Esophagus (tissue), 2 donors: ENCODE measurements at regions not wholly inside any gene's neighbourhood (a gene's known extent, or its start where the extent isn't known, plus 50 kb on each side); places are given as distances from the start of the nearest gene placed in this dataset.
"Not testable (repeated sequence)": the region's sequence is repeated elsewhere in the genome, so short reads cannot be mapped to it uniquely, and the experiment has no call there.

Source experiments
- H3K27ac ChIP-seq, 2 donors: one replicate each; pipeline ENCODE4 v1.5.1; 2013; ENCODE audit warnings: low read depth in 2 of 2, mild to moderate bottlenecking in 2 of 2, inconsistent platforms in 1 of 2, low read length in 1 of 2, moderate library complexity in 1 of 2
- H3K27me3 ChIP-seq, 2 donors: one replicate each; pipeline ENCODE4 v1.6.1; 2013; ENCODE audit warnings: low read length in 2 of 2, control low read depth in 1 of 2, mild to moderate bottlenecking in 1 of 2; ENCODE audit not compliant: insufficient read depth in 2 of 2, control insufficient read depth in 1 of 2
- H3K36me3 ChIP-seq, 2 donors: one replicate each; pipeline ENCODE4 v1.6.1; 2013; ENCODE audit warnings: low read length in 1 of 2; ENCODE audit not compliant: control insufficient read depth in 2 of 2, insufficient read depth in 2 of 2
- H3K4me1 ChIP-seq, 2 donors: one replicate each; pipeline ENCODE4 v1.6.1; 2013; ENCODE audit warnings: low read length in 1 of 2; ENCODE audit not compliant: control insufficient read depth in 2 of 2, insufficient read depth in 2 of 2
- H3K4me3 ChIP-seq, 2 donors: one replicate each; pipeline ENCODE4 v1.5.1; 2013; ENCODE audit warnings: low read length in 2 of 2, mild to moderate bottlenecking in 2 of 2, low read depth in 1 of 2, moderate library complexity in 1 of 2
- H3K9me3 ChIP-seq, 2 donors: one replicate each; pipeline ENCODE4 v1.6.1; 2013; ENCODE audit warnings: mild to moderate bottlenecking in 2 of 2, low read depth in 1 of 2, low read length in 1 of 2, moderate library complexity in 1 of 2; ENCODE audit not compliant: control insufficient read depth in 2 of 2, insufficient read depth in 1 of 2
- WGBS, 2 donors: extraction: QIAGEN DNeasy Blood & Tissue Kit; methylation state at CpG; one replicate each; pipeline ENCODE4 v1.1.7; 2013; 5-methylcytosine and 5-hydroxymethylcytosine counted together
- donor health status: healthy with polysubstance abuse.
- donor health status: Bipolar disorder and iron deficiency.

DNA sequence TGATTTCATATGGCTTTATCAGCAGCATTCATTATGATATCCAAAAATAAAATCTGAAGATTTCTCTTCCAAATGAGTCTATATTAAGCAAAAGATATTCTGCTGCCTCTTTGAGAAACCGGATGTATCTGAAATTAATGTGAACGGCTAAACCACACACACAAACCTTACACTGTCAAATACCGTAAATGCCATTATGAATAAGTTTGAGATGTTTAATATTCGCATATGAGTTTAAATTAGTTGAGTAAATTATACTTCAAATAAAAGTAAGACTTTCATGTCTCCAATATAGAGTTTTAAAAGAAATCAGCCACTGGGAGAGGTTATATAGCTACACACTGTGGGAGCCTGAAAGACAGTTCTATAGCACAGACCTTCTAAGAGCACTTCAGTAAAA lies 566.6 kb upstream of the CHD1 start:
- WGBS, 2 donors, result 82 to 91% methylated on average over 4 of the region's 4 CpGs
- H3K36me3 ChIP-seq, result not testable (repeated sequence)

DNA sequence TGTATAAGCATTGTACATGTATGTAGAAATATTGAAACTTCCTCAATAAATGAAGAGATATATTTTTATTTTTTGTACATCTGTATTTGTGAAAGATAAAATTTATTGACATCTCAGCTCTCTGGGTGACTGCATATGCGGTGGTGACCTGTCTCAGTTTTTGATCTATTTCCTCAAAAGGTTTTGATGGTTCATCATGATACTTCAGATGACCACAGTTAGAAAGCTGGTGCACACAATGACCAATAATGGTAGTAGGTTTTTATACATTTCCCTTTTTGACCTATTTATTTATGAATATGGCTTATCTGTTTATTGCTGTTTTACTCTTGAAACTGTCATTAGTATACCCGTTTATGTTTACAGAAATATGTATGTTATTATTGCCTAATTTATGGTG lies 549.6 kb upstream of the CHD1 start:
- WGBS, 2 donors, result 74 to 85% methylated on average over 2 of the region's 2 CpGs
- not testable (repeated sequence) for H3K4me3 ChIP-seq

More for the DNA sequence above, 566.6 kb upstream of the CHD1 start:
- H3K27me3 ChIP-seq, H3K4me1 ChIP-seq, H3K4me3 ChIP-seq, H3K9me3 ChIP-seq, H3K27ac ChIP-seq: not testable (repeated sequence)

DNA sequence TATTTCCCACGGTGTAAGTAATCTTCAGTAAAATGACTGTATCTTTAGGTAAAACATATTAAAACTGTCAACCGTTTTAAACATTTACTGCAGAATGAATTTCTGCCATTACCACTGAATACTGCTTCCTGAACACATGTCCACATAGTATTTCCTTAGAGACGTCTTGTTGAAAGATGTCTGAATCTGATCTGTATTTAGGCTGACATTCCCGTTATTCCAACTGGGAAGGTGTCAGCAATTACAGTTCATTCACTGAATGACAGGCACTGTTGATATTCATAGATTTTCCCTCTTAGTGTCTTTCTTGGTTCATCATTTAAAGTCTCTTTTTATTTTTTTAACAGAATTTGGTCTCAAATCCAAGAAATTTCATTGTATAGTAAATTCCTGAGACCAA lies 544.5 kb upstream of the CHD1 start:
- not testable (repeated sequence) for H3K27ac ChIP-seq, H3K4me1 ChIP-seq, H3K9me3 ChIP-seq, H3K36me3 ChIP-seq, H3K27me3 ChIP-seq, H3K4me3 ChIP-seq
- WGBS, 2 donors, result 58% methylated on average over 3 to 4 of the region's 4 CpGs

More for the DNA sequence above, 549.6 kb upstream of the CHD1 start:
- not testable (repeated sequence) for H3K9me3 ChIP-seq, H3K27ac ChIP-seq, H3K36me3 ChIP-seq, H3K4me1 ChIP-seq, H3K27me3 ChIP-seq

DNA sequence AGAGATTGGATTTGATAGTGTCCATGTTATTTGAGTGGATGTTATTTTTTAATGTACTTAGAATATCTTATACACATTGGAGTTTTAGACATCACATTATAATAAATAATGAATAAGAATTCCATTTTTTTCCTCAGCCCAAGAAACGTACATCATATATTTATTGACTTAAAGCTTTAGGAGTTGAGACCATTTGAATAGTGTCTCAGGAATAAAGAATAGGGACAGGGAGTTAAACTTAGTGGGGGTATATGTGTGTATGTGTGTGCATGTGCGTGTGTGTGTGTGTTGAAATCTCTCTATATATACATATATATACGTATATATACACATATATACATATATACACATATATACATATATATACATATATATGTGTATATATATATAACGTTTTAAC lies 542.9 kb upstream of the CHD1 start:
- not testable (repeated sequence) for H3K4me3 ChIP-seq, H3K36me3 ChIP-seq, H3K4me1 ChIP-seq, H3K9me3 ChIP-seq, H3K27me3 ChIP-seq, H3K27ac ChIP-seq
- 54 to 66% methylated on average over 4 of the region's 4 CpGs for WGBS, 2 donors

DNA sequence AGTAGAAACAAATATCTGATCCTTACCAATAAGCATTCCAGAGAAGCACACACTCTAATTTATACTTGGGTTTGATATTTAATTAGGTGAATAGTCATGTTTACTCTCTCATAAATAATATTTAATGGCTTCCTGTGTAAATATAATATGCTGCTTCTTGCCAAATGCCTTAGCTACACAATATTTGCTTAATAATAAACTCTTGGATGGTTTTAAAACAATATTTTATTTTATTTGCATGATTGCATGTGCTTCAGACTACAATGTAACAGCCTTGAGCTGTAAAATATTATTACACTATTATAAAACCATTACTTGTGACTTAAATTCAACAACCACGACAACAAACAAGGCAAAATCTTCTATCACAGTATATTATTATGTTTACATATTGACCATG lies 542.4 kb upstream of the CHD1 start:
- not testable (repeated sequence) for H3K27me3 ChIP-seq, H3K4me1 ChIP-seq, H3K4me3 ChIP-seq, H3K36me3 ChIP-seq, H3K9me3 ChIP-seq, H3K27ac ChIP-seq
- 38 to 48% methylated on average over 1 of the region's 1 CpG for WGBS, 2 donors

DNA sequence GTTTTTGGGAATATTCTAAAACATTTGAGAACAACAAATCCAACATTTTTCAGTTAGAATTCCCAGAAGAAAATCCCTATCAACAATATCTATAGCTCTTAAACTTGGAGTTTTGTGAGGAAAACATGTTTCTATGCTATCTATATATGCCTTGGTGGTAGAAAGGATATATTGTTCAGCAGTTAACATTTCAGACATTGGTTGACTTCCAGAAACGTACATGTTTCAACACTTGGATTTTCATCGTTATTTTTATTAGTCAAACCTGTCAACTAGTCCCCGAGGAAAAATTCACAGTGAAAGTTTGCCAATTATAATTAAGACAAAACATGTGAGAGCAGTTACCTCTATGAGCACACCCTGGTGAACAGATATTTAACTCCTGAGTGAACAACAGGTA lies 541.8 kb upstream of the CHD1 start:
- not testable (repeated sequence) for H3K4me3 ChIP-seq, H3K9me3 ChIP-seq, H3K27me3 ChIP-seq, H3K36me3 ChIP-seq, H3K4me1 ChIP-seq, H3K27ac ChIP-seq
- 21 to 25% methylated on average over 3 of the region's 3 CpGs for WGBS, 2 donors

DNA sequence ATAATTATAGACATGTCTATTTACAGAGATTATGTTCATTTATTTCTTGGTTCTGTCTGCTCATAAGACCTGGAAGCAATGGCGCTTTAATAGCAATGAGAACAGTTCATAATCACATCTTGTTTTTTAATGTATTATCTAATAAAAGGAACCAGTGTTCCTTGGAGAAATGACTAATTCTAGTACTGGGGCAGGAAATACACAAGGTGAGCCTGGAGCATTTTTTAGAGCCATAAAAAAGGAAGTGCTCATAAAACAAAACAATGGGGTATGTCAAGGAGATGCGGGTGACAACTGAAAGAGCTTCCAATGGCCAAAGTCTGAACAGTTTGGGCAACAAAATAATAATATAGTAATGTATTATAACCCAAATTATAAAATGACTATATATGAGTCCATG lies 531.9 kb upstream of the CHD1 start:
- H3K9me3 ChIP-seq, result no peaks in the 10 kb centered on the region
- H3K27ac ChIP-seq, result no peak overlapping the region
- no peaks in the 10 kb centered on the region for H3K4me1 ChIP-seq
- H3K4me3 ChIP-seq, result no peak overlapping the region
- H3K36me3 ChIP-seq, result no peaks in the 10 kb centered on the region
- 63 to 64% methylated on average over 2 of the region's 2 CpGs for WGBS, 2 donors
- no peaks in the 10 kb centered on the region for H3K27me3 ChIP-seq

DNA sequence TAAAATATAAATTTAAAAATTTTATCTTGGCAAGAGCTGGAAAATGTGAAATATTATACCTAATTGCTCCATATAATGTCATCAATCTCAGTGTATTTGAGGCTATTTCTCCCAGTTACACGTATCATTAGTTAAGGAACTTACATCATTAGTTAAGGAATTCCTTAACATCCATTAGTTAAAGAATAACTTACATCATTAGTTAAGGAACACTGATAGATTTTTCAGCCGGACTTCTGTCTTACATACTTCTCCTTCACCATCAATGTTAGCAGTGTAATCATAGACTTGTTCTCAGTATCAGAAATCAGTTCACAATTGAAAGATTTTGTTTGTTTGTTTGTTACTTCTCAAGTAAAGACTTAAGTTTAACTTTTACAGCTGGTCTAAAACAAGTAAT lies 524.4 kb upstream of the CHD1 start:
- Histone ChIP-seq H3K27me3 (no peaks in the 10 kb centered on the region), H3K9me3 (no peaks in the 10 kb centered on the region), H3K27ac (no peak overlapping the region), H3K4me1 (no peaks in the 10 kb centered on the region), H3K36me3 (no peaks in the 10 kb centered on the region), H3K4me3 (no peak overlapping the region)
- 60 to 72% methylated on average over 2 of the region's 2 CpGs for WGBS, 2 donors

DNA sequence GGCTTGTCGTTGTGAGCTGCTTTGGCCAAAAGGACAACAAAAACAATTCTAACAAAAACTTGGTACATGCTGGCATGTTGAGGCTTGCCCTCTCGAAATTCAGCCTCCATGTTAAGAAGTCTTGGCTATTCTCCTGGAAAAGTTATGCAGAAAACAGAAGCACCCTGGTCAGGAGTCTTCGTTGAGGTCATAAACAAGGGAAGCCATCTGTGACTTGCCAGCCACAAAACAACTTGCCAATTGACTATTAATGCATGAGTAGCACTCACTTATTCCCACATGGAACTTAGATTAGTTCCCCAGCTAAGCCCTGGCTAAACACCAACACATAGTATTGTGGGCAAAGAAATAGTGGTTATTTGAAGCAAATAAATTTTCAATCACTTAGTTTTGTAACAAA lies 521.0 kb upstream of the CHD1 start:
- H3K4me1 ChIP-seq, result no peaks in the 10 kb centered on the region
- no peaks in the 10 kb centered on the region for H3K36me3 ChIP-seq
- WGBS, 2 donors, result 44 to 57% methylated on average over 3 of the region's 3 CpGs
- H3K27me3 ChIP-seq, result no peaks in the 10 kb centered on the region
- H3K27ac ChIP-seq, result no peak overlapping the region
- no peak overlapping the region for H3K4me3 ChIP-seq
- no peaks in the 10 kb centered on the region for H3K9me3 ChIP-seq

DNA sequence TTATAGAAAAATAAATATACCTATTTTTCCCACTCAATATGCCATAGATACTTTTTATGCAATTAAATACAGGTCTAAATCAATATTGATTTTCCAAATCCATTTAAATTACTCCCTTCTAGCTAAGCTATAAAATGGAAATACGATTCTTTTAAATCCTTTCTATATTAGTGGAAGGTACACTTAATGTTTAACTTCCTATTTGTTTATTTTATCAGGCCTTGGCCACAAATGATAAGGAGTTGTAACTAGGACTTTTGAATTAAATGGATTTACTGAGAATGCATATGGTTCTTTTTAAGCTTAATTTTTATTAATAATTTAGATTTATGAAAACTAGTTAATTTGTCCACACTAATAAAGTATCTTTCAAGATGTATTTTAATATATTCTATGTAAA lies 517.0 kb upstream of the CHD1 start:
- no peaks in the 10 kb centered on the region for H3K9me3 ChIP-seq
- no peaks in the 10 kb centered on the region for H3K36me3 ChIP-seq
- H3K4me1 ChIP-seq, result no peaks in the 10 kb centered on the region
- H3K27ac ChIP-seq, result no peak overlapping the region
- H3K4me3 ChIP-seq, result no peak overlapping the region
- WGBS, 2 donors, result 48 to 59% methylated on average over 1 of the region's 1 CpG
- H3K27me3 ChIP-seq, result no peaks in the 10 kb centered on the region
